ENCODE measurements at regions not wholly inside any gene's neighbourhood (a gene's known extent, or its start where the extent isn't known, plus 50 kb on each side); places are given as distances from the start of the nearest gene placed in this dataset.

DNA sequence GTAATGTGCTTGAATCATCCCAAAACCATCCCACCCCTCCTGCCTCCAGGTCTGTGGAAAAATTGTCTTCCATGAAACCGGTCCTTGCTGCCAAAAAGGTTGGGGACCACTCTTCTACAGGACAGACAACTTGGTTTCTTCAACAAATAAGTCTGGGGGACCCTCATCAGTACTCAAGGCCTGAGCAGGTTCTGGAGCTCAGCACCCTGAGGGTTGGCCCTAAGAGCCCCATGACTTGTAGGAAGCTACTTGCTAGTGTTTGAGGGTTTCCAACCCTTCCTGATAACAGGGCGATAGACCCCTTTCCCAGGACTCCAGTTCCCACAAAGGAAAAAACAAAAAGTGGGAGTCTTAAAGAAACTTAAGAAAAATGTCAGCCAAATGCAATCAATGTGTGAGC is 52.9 kb upstream of the SLCO2A1 start:
- TF ChIP-seq, protein P1, sequence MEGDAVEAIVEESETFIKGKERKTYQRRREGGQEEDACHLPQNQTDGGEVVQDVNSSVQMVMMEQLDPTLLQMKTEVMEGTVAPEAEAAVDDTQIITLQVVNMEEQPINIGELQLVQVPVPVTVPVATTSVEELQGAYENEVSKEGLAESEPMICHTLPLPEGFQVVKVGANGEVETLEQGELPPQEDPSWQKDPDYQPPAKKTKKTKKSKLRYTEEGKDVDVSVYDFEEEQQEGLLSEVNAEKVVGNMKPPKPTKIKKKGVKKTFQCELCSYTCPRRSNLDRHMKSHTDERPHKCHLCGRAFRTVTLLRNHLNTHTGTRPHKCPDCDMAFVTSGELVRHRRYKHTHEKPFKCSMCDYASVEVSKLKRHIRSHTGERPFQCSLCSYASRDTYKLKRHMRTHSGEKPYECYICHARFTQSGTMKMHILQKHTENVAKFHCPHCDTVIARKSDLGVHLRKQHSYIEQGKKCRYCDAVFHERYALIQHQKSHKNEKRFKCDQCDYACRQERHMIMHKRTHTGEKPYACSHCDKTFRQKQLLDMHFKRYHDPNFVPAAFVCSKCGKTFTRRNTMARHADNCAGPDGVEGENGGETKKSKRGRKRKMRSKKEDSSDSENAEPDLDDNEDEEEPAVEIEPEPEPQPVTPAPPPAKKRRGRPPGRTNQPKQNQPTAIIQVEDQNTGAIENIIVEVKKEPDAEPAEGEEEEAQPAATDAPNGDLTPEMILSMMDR (IDR thresholded peaks at IDR 0.05 in 8 of 11, conservative IDR thresholded peaks at IDR 0.05 in 3 of 11): no peak
- TF ChIP-seq POLR2A (IDR thresholded peaks at IDR 0.05): no peak
